NCI-H2171 treated with DMSO at 0.1 percent for 48 hours (cell line): ENCODE measurements at regions not wholly inside any gene's neighbourhood (a gene's known extent, or its start where the extent isn't known, plus 50 kb on each side); places are given as distances from the start of the nearest gene placed in this dataset.
A peak's percentile ranks its signal among the peaks of the same experiment; 100 is the strongest.
"Not testable (repeated sequence)": the region's sequence is repeated elsewhere in the genome, so short reads cannot be mapped to it uniquely, and the experiment has no call there.

Experiments used
- DNase-seq: peaks from one replicate; lab custom pipeline; 2025; lab: John Stamatoyannopoulos, UW

DNA sequence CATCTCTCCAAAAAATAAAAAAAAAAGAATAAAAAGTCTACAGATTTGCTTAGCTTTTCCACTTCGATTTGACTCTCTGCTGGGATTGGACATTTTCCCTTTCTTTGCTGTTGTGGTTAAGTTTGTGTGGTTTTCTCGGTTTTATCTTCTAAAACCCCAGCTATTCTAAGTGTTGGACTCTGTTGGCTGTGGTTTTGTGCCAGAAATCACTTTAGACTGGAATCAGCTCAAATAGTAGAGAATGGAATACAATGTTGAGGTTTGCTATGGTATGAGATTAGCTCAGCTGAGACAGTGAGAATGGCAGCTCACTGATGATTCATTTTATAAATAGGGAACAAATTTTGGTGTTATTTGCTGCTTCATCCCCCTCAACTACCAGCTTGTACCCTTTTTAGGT is 116.0 kb downstream of the BUB3 start:
- no peak for DNase-seq

DNA sequence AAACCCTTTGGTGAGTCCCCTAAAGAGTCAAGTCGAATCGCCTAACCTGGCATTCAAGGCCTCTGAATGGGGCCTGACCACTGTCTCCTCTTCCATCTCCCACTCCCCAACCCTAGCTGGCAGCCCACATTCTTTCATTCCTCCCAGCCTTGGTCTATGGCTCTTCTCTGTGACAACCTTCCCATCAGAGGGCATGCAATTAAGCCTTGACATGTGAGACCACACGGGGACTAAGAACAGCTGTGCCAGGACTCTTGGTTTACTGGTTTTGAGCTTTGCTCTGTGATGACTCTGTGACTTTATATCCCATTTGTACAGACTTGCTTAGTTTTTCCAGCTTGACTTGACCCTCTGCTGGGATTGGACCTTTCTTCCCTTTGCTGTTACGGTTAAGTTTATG is 116.6 kb downstream of the BUB3 start:
- no peak for DNase-seq

DNA sequence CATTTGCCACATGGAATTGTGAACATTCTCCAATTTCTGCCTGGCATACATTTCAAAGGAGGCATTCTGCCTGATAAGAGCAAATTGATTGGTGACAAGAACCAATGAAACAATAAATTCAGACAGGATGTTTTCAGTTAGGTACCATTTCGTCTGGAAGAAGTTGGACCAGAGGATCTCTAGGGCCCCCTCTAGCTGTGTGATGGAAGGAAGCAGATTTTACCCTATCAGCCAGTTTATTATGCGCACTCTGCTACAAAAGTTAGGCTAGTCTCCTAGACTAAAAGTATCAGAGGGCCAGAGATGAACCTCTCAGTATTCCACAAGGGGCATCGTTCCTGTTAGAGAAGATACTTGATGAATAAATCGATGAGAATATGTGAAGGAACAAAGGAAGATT is 118.0 kb downstream of the BUB3 start:
- DNase-seq, result no peak

DNA sequence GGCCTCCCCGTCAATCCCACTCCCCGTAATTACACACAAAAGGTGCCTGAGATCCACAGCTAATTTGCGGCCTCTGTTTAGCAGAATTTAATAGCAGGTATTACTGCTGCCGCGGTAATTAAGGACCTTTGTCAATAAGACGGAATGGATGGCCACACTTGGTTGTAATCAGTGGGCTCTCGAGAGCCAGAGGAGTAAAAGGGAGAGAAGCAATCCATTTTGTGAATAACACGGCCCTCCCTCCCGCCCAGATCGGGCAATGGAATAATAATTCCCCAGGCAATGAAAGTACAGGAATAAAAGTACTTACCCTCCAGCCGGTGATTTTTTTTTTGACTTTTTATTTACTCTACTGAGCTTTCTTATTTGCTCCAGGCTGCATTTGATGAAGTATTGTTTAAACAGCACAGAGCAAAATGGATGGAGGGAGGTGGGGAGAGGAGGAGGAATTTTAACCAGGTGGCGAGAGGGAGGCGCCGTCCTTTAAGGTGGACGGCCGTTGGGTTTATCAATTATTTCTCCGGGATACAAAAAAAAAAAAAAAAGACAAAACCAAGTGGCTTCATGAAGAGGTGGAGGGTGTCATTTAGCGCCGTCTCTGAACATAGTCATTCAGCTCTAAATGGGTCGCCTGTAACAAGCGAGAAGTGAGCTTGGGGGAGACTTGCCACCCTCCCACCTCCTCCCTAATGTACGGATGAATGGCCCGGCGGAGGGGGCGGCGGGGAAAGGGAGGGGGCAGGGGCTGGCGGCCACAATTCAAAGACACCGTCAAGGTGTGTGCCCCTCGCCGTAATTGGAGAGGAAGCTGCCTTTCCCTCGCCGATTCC is 120.3 kb downstream of the BUB3 start:
- DNase-seq, result no peak

DNA sequence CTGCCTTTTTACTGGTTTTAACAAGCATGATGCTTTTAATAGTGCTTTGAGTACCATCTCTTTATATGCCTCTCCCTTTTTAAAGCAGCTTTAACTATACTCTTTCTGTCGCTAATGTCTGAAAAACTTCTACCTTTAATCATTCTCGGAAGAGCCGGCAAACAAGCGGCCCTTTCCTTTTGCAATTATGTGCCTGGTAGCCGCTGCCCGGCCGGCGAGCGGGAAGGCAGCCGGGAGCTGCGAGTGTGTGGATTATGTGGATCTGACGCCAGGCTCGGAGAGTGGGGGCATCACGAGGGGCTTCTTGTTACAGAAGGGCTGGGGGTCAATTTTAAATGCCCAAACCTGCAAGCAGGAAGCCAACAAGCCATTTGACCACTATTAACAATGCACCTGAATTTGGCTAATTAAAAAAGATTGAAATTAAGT is 120.9 kb downstream of the BUB3 start:
- no peak for DNase-seq

DNA sequence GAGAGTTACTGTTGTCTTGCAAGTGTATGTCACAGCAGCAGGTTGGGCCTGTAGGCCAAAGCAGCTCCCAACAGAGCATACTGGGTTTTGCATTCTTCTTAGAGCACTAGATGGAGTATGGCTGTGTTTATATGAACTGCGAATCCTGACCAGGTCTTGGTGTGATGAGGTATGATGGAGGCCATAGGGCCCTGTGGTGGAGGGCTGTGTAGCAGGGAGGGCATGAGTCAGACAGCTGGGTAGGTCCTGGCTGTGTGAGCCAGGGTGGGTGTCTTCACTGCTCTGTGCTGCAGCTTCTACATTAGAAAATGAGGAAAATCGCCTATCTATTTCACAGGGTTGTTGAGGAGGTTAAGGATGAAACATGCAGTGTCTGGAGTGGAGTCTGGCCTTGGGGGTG is 124.2 kb downstream of the BUB3 start:
- DNase-seq, result no peak

DNA sequence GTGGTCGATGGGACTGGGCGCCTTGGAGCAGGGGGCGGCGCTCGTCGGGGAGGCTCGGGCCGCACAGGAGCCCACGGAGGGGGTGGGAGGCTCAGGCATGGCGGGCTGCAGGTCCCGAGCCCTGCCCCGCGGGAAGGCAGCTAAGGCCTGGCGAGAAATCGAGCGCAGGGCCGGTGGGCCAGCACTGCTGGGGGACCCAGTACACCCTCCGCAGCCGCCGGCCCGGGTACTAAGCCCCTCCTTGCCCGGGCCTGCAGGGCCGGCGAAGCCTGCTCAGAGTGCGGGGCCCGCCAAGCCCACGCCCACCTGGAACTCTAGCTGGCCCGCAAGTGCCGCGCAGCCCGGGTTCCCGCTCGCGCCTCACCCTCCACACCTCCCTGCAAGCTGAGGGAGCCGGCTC is 129.2 kb downstream of the BUB3 start:
- DNase-seq, result not testable (repeated sequence)

DNA sequence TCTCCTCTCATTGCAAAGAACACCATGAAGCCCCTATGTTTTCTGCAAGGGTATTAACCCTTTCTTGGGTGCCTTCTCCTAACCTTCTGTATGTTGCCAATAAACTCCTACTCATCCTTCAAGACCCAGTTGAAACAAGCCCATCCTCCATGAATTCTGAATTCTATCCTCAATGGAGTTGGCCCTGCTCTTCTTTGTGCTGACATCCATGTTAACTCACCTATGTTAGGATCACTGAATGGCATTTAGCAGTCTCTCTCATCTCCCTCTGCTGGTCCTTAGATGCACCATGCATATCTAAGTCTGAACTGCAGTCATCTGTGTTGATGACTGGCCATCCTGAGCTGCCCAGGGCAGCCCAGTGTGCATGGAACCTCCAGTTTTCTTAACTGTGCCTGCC is 129.8 kb downstream of the BUB3 start:
- no peak for DNase-seq

DNA sequence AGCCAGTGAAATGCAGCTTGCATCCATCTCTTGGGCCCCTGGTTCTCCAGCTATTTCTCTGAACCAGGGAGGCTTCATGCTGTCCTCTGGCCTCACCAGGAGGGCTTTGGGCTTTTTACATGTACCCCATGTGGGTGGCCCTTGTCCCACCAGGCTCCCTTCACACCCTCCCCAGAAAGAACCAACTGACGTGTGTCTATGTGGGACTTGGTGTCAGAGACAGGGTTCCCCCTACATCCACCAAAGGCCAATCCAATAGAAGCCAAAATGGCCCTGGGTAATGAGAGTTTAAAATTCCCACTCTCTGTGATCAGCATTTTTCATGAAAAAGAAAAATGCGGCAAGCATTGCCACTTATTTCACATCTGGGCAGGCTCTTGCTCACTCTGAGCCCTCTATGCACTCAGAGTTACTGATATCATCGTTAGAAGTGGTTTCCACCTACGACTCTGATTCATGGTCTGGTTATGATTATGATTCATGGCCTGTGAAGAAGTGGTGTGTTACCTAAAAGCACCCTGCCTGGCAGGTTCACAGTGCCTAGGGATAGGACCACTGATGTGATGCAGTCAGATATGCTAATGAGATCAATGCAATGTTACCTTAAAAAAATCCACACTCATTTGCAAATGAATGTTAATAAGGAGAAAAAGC is 133.5 kb downstream of the BUB3 start:
- DNase-seq, result no peak

DNA sequence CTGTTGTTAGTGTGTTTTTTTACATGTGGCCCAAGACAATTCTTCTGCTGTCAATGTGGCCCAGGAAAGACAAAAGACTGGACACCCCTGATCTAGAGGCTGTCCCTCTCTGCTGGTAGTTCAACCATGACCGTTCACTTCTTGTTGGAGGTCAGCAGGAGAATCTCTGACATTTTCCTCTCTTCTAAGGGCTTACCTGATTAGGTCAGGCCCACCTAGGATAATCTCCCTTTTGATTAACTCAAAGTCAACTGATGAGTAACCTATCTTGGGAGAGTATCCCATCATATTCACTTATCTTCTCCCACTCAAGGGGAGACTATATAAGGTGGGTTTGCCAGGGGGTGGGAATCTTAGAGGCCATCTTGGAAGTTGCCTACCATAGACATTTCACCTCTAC is 135.2 kb downstream of the BUB3 start:
- no peak for DNase-seq

DNA sequence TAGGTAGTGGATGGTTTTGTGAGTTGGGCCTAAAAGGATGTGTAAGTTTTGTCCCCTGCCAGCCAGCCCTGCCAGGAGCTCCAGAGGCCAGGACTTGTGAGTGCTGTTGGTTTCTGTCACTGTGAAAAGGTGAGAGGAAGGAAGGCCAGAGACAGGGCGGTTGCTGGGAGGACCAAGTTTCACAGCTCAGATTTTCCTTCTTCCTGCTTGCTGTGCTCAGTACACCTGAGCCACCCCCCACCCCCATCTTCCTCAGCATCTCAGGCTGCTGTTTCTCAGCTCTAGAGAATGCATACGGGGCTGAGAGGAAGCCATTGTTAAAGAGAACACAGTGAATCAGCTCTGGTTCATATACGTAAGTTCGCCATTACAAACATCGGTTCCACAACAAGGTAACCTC is 139.9 kb downstream of the BUB3 start:
- no peak for DNase-seq

DNA sequence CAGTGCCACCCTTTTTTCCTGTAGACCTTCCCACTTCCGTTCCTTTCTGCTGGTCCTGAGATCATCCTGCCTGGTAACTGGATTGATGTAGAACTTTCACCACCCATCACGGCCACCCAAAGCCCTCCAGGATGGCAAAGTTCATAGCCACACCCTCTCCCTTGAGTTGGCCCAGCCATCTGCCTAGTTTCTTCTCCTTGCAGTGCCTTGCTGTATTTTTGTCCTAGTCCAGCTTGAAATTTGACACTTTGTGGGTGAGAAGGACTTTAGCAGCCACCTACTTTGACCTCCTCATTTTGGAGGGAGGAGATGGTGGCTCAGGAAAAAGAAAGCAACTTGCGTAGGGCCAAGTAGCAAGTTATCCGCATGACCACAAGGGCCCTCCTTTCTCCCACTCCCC is 140.7 kb downstream of the BUB3 start:
- no peak for DNase-seq

DNA sequence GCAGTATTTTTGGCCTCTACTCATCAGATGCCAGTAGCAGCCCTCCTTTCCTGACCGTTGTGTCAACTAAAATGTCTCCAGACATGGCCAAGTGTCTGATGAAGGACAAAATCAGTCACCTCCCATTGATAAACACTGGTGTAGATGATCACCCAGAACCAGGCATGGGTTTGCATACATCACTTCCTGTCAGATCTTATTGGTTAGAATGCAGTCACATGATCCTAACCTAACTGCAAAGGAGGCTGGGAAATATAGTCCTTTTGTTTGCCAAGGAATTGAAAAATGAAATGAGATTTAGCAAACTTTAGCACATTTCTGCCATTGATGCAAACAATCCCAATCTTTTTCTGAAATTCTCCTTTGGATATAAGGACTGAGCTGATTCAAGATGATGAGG is 141.4 kb downstream of the BUB3 start:
- DNase-seq, result peak; percentile 22

DNA sequence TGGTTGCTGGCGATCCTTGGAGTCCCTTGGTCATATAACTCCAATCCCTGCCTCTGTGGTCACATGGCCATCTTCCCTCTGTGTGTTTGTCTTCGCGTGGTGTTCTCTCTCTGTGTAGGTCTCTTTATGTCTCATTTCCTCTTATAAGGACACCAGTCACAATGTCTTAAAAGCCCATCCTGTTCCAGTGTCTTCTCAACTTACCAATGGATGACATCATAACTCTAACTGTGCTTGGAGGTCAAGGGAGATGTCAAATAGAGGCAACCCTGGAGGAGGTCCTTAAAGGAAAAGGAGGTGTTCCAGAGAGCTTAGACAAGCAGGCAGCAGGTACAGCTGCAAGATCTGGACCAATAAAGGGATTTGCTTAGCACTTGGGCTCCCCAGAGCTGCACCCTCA is 143.0 kb downstream of the BUB3 start:
- no peak for DNase-seq

DNA sequence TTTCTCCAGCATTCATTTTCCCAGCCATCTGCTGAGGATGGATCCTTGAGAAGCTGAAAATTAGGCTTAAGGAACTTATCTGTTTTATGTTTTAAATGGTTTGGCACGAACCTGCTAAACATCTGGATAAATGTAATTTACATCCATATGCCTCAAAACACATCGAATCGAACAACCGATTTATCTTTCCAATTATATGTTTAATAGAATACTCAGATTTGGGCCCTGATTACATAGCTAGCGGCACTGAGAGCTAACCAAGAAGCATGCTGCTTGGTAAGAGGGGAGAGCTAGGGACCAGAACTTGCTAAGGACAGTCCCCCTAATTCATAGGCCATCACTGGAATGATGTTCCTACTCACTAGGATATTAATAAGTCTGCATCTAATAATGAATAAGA is 144.4 kb downstream of the BUB3 start:
- no peak for DNase-seq

DNA sequence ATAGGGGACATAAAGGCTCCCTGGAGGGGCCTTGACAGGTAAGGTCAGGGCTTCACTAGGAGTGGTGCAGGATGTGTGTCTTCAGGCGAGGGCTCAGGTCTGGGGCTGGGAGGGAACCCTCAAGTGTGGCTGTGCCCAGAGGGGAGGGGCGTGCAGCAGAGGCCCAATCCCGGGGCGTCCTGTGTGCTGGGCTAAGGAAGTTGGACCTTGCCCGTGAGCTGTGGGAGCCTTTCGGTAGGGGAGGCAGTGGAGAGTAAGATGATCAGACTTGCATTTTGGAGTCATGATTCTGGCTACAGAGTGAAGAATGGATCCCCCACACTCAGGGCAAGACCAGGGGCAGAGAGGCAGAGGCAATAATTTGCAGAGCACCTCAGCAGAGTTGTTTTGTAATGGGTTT is 145.4 kb downstream of the BUB3 start:
- DNase-seq, result no peak

DNA sequence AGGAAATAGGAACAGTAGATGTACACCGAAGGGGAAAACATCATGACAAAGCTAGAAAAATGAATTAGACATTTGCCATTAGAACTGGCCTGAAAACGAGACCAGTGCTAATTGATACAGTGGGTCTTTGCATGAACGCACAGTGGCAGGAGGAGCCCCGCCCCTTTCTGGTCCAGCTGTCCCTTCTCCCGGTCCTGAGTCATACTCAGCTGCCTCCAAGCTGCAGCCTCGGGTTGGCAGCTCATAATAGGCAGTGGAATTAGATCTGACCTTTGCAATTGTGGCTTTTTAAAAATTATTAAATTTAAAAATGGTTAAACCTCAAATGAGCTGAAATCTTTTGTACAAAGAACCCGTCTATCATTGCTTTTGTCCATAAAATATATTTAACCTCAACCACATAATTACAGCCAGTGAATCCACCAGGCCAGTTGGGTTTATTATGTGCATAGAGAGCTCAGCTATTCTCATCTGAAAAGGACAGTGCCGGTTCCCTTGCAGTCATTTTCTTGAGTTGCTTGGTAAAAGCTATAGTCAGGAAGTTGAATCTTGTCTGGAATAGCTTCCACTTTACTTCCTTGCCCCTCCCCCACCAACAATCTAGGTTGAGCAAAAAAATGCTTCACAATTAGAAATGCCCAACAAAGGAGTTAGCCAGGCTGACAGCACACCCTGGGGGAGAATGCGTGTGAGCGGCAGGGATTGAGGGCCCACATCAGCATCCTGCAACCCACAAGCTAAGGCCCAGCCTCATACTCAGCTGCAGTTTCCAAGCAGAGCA is 147.1 kb downstream of the BUB3 start:
- peak; percentile 26 for DNase-seq

DNA sequence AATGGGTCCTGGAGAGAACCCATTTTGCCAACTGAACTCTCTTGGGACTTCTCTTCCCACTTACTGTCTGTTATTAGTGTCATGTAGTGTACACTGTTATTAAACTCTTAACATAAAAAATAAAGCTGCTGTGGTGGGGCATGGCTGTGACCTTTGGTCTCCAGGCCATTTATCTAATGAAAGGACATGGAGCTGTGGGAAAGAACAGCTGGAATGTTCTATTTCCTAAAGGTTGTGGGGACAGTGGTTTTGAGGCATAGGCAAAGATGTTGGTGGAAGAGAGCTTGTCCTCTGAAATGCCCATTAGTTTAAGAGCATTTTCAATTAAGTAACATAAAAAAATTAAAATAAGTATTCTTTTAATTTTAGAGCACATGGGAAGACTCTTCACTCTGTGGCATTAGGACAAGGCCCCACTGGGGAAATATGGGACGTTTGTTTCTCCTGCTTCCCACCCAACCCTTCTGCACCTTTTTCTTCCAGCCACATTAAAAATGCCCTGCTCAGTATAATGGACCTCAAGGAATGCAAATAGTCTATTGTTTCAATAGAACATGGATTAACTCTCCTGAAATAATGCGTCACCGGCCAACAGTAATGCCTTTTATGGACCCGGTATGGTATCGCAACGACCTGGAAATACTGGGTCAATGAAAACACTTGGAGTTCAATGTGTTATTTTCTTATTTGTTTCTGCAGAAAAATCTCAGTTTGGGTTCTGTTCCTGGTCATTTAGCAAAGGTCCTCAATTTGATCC is 149.6 kb downstream of the BUB3 start:
- DNase-seq, result no peak

DNA sequence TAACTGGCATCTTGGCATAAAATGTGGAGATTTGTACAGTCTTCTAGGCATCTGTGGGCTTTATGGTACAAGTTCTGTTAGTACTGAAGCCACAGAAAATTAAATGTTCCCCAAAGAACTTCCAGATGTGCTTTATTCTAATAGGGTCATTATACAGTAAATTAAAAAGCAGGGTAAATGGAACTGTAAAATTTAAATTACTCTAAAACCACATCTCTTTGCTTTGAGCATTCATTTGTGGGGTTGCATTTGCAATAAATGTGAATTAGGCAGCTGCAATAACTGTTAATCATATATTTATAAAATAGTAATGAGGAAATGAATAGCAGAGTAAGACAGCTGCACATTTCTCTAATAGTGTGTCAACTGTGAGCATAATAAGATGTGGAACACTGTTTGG is 151.5 kb downstream of the BUB3 start:
- no peak for DNase-seq

DNA sequence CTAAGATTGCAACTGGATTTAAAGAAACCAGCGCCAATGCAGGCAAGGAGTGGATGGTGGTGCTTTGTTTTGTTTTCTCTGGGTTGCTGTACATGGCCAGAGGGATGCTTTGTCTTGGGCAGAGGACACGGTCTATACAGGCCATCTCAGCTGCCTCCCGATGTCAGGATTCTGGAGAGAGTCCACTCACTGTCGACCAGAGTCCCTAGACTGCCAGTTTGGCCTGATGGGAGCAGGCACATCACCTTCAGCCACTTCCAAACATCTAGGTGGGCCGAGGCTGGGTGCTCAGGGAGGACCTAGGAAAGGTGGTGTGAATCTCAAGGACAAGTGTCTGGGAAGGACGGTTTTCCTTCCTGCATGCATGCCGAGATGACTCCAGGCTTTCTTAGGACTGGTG is 152.1 kb downstream of the BUB3 start:
- no peak for DNase-seq

DNA sequence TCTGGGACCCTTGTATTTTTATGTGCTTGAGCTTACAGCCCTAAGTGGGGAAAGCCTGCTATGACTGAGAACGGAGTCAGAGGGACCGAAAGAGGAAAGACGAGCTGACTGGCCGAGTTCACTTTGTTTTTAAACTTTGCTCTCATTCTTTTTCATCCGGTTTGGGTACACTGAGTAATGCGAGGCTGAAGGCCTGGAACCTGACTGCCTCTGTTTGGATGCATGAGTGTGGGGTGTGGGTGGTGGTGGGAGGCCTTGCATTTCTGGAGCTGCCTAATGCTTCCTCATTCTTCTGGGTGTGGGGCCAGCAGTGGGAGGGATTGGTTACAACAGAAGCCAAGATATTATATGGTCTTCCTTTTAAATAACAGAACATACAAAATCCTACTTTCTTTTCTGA is 155.5 kb downstream of the BUB3 start:
- no peak for DNase-seq

DNA sequence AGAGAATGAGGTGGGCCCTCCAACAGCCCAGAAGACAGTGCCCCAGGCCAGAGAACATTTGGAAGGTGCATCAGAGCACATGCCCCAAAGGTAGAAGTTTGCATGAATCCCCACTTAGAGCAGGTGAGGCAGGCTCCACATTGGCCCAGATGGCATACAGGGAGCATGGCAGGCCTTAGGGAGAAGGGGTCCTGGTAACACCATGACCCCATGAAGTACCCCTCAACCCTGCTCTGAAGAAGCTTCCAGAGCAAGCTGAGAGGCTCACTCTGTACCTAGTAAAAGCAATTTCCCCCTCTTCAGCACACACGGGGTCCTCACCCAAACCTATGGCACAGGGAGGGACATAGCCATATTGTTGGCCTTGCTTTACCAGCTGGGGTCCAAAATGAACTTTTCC is 162.6 kb downstream of the BUB3 start:
- DNase-seq, result no peak
